ENCODE measurements at regions not wholly inside any gene's neighbourhood (a gene's known extent, or its start where the extent isn't known, plus 50 kb on each side); places are given as distances from the start of the nearest gene placed in this dataset.

GRCh38 chr20:51265361-51265760 lies 242.5 kb upstream of the KCNG1 start:
- no peak for FAIRE-seq

GRCh38 chr20:51262240-51262639 lies 239.3 kb upstream of the KCNG1 start:
- Histone ChIP-seq H3K79me2 (ENCODE audit: control insufficient read depth, insufficient read depth, low read length) (no peaks in the 10 kb centered on the region), H2AFZ (ENCODE audit: low read depth, low read length) (no peak overlapping the region), H4K20me1 (replicated peaks; ENCODE audit: control insufficient read depth, insufficient read depth, low read length) (no peaks in the 10 kb centered on the region), H3K27ac (ENCODE audit: extremely low read depth, low read depth, low read length) (no peak overlapping the region), H3K4me3 (no peak overlapping the region), H3K4me2 (ENCODE audit: insufficient read depth, low read length) (no peak overlapping the region), H3K9ac (ENCODE audit: insufficient read depth in 1 of 2, low read depth in 2 of 2, low read length in 2 of 2) (no peak overlapping the region), H3K4me1 (replicated peaks in 1 of 2; ENCODE audit: control insufficient read depth in 2 of 2, insufficient read depth in 2 of 2, low read length in 2 of 2) (no peaks in the 10 kb centered on the region), H3K9me1 (ENCODE audit: control insufficient read depth, insufficient read depth, low read length) (no peaks in the 10 kb centered on the region), H3K27me3 (ENCODE audit: control insufficient read depth in 2 of 2, insufficient read depth in 2 of 2, low read length in 2 of 2) (peaks cover 21 to 37% of the 10 kb centered on the region in 2 experiments), H3K9me3 (replicated peaks; ENCODE audit: control insufficient read depth, insufficient read depth, low read depth, low read length) (no peaks in the 10 kb centered on the region), H3K36me3 (ENCODE audit: control insufficient read depth, insufficient read depth, low read length) (no peaks in the 10 kb centered on the region)
- BruUV-seq (replicated peaks): no TSS peak
- ChIA-PET POLR2A (no interaction called here), CTCF (ENCODE audit: low intra/inter-chr PET ratio) (no interaction called here)
- under 1% methylated on average over 9 of the region's 9 CpGs for WGBS (ENCODE audit: insufficient coverage, low coverage, missing lambda C conversion rate)
- DNase-seq (ENCODE audit: extremely low read depth in 1 of 4, low spot score in 3 of 4): no peak
- no peak for FAIRE-seq
- in situ Hi-C loops (cut with MboI): no loop called here
- ATAC-seq: no peak
- intact Hi-C loops (cut with micrococcal nuclease): no loop called here
- TF ChIP-seq RHOXF2B (CRISPR knock-in tag; conservative IDR thresholded peaks at IDR 0.05) (no peak), ZBTB40 (IDR thresholded peaks at IDR 0.05) (no peak), ZBTB40 (CRISPR knock-in tag; IDR thresholded peaks at IDR 0.05) (no peak), CREB3 (tag; conservative IDR thresholded peaks at IDR 0.05; ENCODE audit: low read depth) (no peak), CBFA2T3 (IDR thresholded peaks at IDR 0.05) (no peak), ZNF644 (tag; IDR thresholded peaks at IDR 0.05; ENCODE audit: low read depth) (no peak)

More at GRCh38 chr20:51265361-51265760, 242.5 kb upstream of the KCNG1 start:
- Histone ChIP-seq H3K36me3 (ENCODE audit: control insufficient read depth, insufficient read depth, low read length) (no peaks in the 10 kb centered on the region), H2AFZ (ENCODE audit: low read depth, low read length) (no peak overlapping the region), H3K4me1 (replicated peaks in 1 of 2; ENCODE audit: control insufficient read depth in 2 of 2, insufficient read depth in 2 of 2, low read length in 2 of 2) (no peaks in the 10 kb centered on the region), H3K79me2 (ENCODE audit: control insufficient read depth, insufficient read depth, low read length) (no peaks in the 10 kb centered on the region), H3K9me1 (ENCODE audit: control insufficient read depth, insufficient read depth, low read length) (no peaks in the 10 kb centered on the region), H4K20me1 (replicated peaks; ENCODE audit: control insufficient read depth, insufficient read depth, low read length) (no peaks in the 10 kb centered on the region), H3K27ac (ENCODE audit: extremely low read depth, low read depth, low read length) (no peak overlapping the region), H3K27me3 (ENCODE audit: control insufficient read depth in 2 of 2, insufficient read depth in 2 of 2, low read length in 2 of 2) (peaks cover 21 to 31% of the 10 kb centered on the region in 2 experiments), H3K4me2 (ENCODE audit: insufficient read depth, low read length) (no peak overlapping the region), H3K4me3 (no peak overlapping the region), H3K9ac (ENCODE audit: insufficient read depth in 1 of 2, low read depth in 2 of 2, low read length in 2 of 2) (no peak overlapping the region), H3K9me3 (replicated peaks; ENCODE audit: control insufficient read depth, insufficient read depth, low read depth, low read length) (no peaks in the 10 kb centered on the region)
- no TSS peak for BruUV-seq (replicated peaks)
- TF ChIP-seq CEBPG (CRISPR knock-in tag; IDR thresholded peaks at IDR 0.05) (no peak), CEBPG (tag; conservative IDR thresholded peaks at IDR 0.05 in 1 of 2, IDR thresholded peaks at IDR 0.05 in 1 of 2) (no peak)
- DNase-seq (ENCODE audit: extremely low read depth in 1 of 4, low spot score in 3 of 4): no peak
- intact Hi-C loops (cut with micrococcal nuclease) (no loop called here), in situ Hi-C loops (cut with MboI) (no loop called here)
- ATAC-seq: no peak
- POLR2A ChIA-PET: interaction anchor here (1.1 kb wide), 1 partner anchor 13 kb away, joined by 4 read pairs; no protein-coding TSS in a partner anchor
- CTCF ChIA-PET (ENCODE audit: low intra/inter-chr PET ratio): no interaction called here
- WGBS (ENCODE audit: insufficient coverage, low coverage, missing lambda C conversion rate): 0% methylated on average over 1 of the region's 1 CpG

Measured in K562 (cell line).